OCI-LY1 (cell line): ENCODE measurements at regions not wholly inside any gene's neighbourhood (a gene's known extent, or its start where the extent isn't known, plus 50 kb on each side); places are given as distances from the start of the nearest gene placed in this dataset.

Experiments
- H2AFZ ChIP-seq: fragments of 200-600 bp; sonication (generic), shearing (Covaris generic); 2 replicates; pipeline ENCODE4 v1.6.0; 2014; ENCODE audit warnings: antibody characterized with exemption, mild to moderate bottlenecking, low read length
- H3F3A ChIP-seq: fragments of 200-600 bp; sonication (generic), shearing (Covaris generic); 2 replicates; pipeline ENCODE4 v1.6.0; 2014; ENCODE audit warnings: mild to moderate bottlenecking, antibody characterized with exemption, low read length, moderate library complexity; ENCODE audit not compliant: insufficient read depth
- H3K27ac ChIP-seq: fragments of 200-600 bp; sonication (generic); 2 replicates; pipeline ENCODE4 v1.5.1; 2014; ENCODE audit warnings: low read length, mixed run types, mild to moderate bottlenecking, low read depth; ENCODE audit not compliant: poor library complexity, severe bottlenecking
- H3K27me3 ChIP-seq: fragments of 200-600 bp; sonication (generic); 2 replicates; pipeline ENCODE4 v1.6.0; 2014; ENCODE audit warnings: antibody characterized with exemption, mild to moderate bottlenecking, low read length, moderate library complexity; ENCODE audit not compliant: insufficient read depth
- H3K36me3 ChIP-seq: fragments of 200-600 bp; sonication (generic); 2 replicates; pipeline ENCODE4 v1.6.1; 2014; ENCODE audit warnings: mild to moderate bottlenecking, antibody characterized with exemption, low read length, moderate library complexity, mixed read lengths; ENCODE audit not compliant: insufficient read depth
- H3K4me1 ChIP-seq: fragments of 200-600 bp; sonication (generic); 2 replicates; pipeline ENCODE4 v1.5.1; 2014; ENCODE audit warnings: mild to moderate bottlenecking, low read length, moderate library complexity; ENCODE audit not compliant: insufficient read depth, severe bottlenecking
- H3K4me2 ChIP-seq: fragments of 200-600 bp; sonication (generic), shearing (Covaris generic); 2 replicates; pipeline ENCODE4 v1.6.1; 2014; ENCODE audit warnings: low read length
- H3K4me3 ChIP-seq: fragments of 200-600 bp; sonication (generic); 2 replicates; pipeline ENCODE4 v1.5.1; 2014; ENCODE audit warnings: low read length, low read depth, mild to moderate bottlenecking, mixed read lengths; ENCODE audit not compliant: poor library complexity, severe bottlenecking
- H3K79me2 ChIP-seq: fragments of 200-600 bp; shearing (Covaris generic); 2 replicates; pipeline ENCODE4 v1.6.1; 2016; ENCODE audit warnings: mixed run types, low read length, mixed read lengths; ENCODE audit not compliant: insufficient read depth
- H3K9ac ChIP-seq: fragments of 200-600 bp; sonication (generic), shearing (Covaris generic); 2 replicates; pipeline ENCODE4 v1.6.1; 2014; ENCODE audit warnings: mild to moderate bottlenecking, low read length, mixed read lengths
- H3K9me2 ChIP-seq: fragments of 200-600 bp; sonication (generic), shearing (Covaris generic); 2 replicates; pipeline ENCODE4 v1.6.1; 2014; ENCODE audit warnings: low read depth, mild to moderate bottlenecking, low read length, mixed read lengths
- H3K9me3 ChIP-seq: fragments of 200-600 bp; shearing (Covaris generic); 2 replicates; pipeline ENCODE4 v1.6.1; 2014; ENCODE audit warnings: low read length, mixed read lengths
- H4K20me1 ChIP-seq: fragments of 200-600 bp; sonication (generic), shearing (Covaris generic); 2 replicates; pipeline ENCODE4 v1.6.0; 2016; ENCODE audit warnings: mild to moderate bottlenecking, low read length; ENCODE audit not compliant: insufficient read depth
- EZH2 ChIP-seq: fragments of 200-600 bp; sonication (generic), shearing (Covaris generic); IDR thresholded peaks from 2 replicates; pipeline ENCODE4 v1.8.0; 2017; ENCODE audit warnings: borderline replicate concordance, mixed run types, mild to moderate bottlenecking, antibody characterized with exemption, low read length, moderate library complexity, mixed read lengths
- TF ChIP-seq, protein P1 (sequence below): fragments of 200-600 bp; sonication (generic), shearing (Covaris generic); IDR thresholded peaks from 2 replicates; pipeline ENCODE4 v1.5.1; 2017; ENCODE audit warnings: mild to moderate bottlenecking, antibody characterized with exemption, low read length, moderate library complexity, mixed read lengths

DNA sequence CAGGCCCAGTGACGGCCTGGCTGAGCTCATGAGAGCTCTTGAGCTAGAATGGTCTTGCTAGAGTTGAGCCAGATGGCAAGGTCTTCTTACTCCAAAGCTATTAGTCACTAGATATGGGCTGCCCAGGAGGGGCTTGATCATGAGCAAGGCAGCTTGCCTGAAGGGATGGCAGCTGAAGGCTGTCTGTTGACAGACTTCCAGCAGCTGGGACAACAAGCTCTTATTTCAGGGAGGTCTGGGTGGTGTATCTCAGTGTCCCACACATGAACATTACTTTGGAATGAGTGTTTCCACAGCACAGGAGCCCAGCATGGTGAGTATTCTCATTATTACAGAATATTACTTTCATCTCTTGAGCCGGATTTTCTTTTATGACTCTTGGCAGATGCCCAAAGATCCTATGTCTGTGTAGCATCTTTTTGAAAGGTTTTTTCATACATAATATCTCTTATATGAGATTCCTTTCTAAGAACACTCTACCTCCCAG is 414.1 kb downstream of the ARHGEF28 start:
- no peak overlapping the region for H3K4me3 ChIP-seq
- no peaks in the 10 kb centered on the region for H3K36me3 ChIP-seq
- TF ChIP-seq EZH2, result no peak
- TF ChIP-seq, protein P1, sequence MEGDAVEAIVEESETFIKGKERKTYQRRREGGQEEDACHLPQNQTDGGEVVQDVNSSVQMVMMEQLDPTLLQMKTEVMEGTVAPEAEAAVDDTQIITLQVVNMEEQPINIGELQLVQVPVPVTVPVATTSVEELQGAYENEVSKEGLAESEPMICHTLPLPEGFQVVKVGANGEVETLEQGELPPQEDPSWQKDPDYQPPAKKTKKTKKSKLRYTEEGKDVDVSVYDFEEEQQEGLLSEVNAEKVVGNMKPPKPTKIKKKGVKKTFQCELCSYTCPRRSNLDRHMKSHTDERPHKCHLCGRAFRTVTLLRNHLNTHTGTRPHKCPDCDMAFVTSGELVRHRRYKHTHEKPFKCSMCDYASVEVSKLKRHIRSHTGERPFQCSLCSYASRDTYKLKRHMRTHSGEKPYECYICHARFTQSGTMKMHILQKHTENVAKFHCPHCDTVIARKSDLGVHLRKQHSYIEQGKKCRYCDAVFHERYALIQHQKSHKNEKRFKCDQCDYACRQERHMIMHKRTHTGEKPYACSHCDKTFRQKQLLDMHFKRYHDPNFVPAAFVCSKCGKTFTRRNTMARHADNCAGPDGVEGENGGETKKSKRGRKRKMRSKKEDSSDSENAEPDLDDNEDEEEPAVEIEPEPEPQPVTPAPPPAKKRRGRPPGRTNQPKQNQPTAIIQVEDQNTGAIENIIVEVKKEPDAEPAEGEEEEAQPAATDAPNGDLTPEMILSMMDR, result no peak
- no peak overlapping the region for H3K27ac ChIP-seq
- H3K9ac ChIP-seq, result no peak overlapping the region
- no peaks in the 10 kb centered on the region for H3K27me3 ChIP-seq
- H2AFZ ChIP-seq, result no peak overlapping the region
- no peaks in the 10 kb centered on the region for H3F3A ChIP-seq
- H3K9me3 ChIP-seq, result no peaks in the 10 kb centered on the region
- no peak overlapping the region for H3K4me2 ChIP-seq
- no peaks in the 10 kb centered on the region for H4K20me1 ChIP-seq
- H3K79me2 ChIP-seq, result no peaks in the 10 kb centered on the region
- H3K9me2 ChIP-seq, result no peaks in the 10 kb centered on the region
- H3K4me1 ChIP-seq, result no peaks in the 10 kb centered on the region

DNA sequence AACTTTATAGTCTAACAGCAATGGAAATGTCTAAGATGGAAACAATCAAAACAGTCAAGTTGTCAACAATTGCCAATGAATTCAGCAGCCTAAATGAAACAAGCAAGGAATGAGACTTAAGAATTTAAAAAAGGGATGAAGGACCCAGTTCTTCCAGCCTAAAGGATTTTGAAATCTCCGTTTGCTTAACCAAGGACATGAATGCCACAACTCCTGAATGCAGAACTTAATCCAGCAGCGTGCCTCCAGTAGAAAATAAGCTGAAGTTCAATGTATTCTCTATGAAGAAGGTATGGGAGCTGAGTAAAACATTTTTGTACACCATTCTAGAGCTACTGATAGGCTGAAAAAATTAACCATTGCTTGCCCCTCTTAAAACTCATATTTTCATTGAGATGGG is 411.3 kb downstream of the ARHGEF28 start:
- H3K36me3 ChIP-seq, result no peaks in the 10 kb centered on the region
- no peak overlapping the region for H2AFZ ChIP-seq
- no peaks in the 10 kb centered on the region for H3K4me1 ChIP-seq
- no peaks in the 10 kb centered on the region for H3K9me2 ChIP-seq
- H3K9me3 ChIP-seq, result no peaks in the 10 kb centered on the region
- H3K9ac ChIP-seq, result no peak overlapping the region
- no peak overlapping the region for H3K4me2 ChIP-seq
- no peak overlapping the region for H3K27ac ChIP-seq
- no peaks in the 10 kb centered on the region for H3F3A ChIP-seq
- no peak for TF ChIP-seq EZH2
- TF ChIP-seq, protein P1, result no peak
- no peaks in the 10 kb centered on the region for H4K20me1 ChIP-seq
- no peaks in the 10 kb centered on the region for H3K79me2 ChIP-seq
- H3K4me3 ChIP-seq, result no peak overlapping the region
- no peaks in the 10 kb centered on the region for H3K27me3 ChIP-seq

DNA sequence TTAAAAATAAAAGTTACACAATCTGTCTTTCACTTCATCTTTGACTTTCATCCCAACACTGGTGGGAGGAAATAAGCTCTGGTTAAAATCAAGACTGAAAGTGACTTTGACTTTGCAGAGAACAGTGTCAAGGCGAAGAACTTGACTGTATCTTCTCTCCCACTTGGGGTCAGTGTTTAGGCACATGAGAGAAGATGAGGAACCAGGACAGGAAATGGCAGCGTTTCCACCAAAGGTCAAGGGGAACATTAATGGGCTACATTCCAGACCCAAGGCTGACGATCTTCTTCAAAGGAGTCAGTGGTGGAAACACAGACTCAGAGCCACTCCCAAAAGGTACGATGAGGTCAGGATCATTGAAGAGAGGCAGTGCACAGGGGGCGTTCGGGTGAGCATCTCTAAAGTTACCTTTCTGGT is 409.5 kb downstream of the ARHGEF28 start:
- no peak overlapping the region for H2AFZ ChIP-seq
- no peaks in the 10 kb centered on the region for H3K79me2 ChIP-seq
- H3K9me2 ChIP-seq, result no peaks in the 10 kb centered on the region

More for the DNA sequence above, 409.5 kb downstream of the ARHGEF28 start:
- Histone ChIP-seq H3K9ac (no peak overlapping the region), H3F3A (no peaks in the 10 kb centered on the region), H3K4me1 (no peaks in the 10 kb centered on the region), H3K4me3 (no peak overlapping the region), H3K36me3 (no peaks in the 10 kb centered on the region), H3K27ac (no peak overlapping the region), H4K20me1 (no peaks in the 10 kb centered on the region), H3K4me2 (no peak overlapping the region), H3K9me3 (no peaks in the 10 kb centered on the region), H3K27me3 (no peaks in the 10 kb centered on the region)
- TF ChIP-seq EZH2, result no peak
- TF ChIP-seq, protein P1, result peak; percentile 44; the same call in 1 of the 2 replicates
